Vagina (tissue), 2 donors: ENCODE measurements at regions not wholly inside any gene's neighbourhood (a gene's known extent, or its start where the extent isn't known, plus 50 kb on each side); places are given as distances from the start of the nearest gene placed in this dataset.

ENCODE experiments used
- DNase-seq, 2 donors: peaks; one replicate each; pipeline ENCODE4 v3.0.0-alpha.2; 2017; ENCODE audit errors: extremely low spot score in 2 of 2
- H3K27ac ChIP-seq: fragments of 200-600 bp; sonication (generic); one replicate; pipeline ENCODE4 v1.5.1; 2019
- H3K27me3 ChIP-seq: fragments of 200-600 bp; sonication (generic); one replicate; pipeline ENCODE4 v1.5.1; 2019
- H3K36me3 ChIP-seq, 2 donors: fragments of 200-600 bp; sonication (generic); one replicate each; pipeline ENCODE4 v1.5.1; 2017 to 2019
- H3K4me1 ChIP-seq: fragments of 200-600 bp; sonication (generic); one replicate; pipeline ENCODE4 v1.5.1; 2019
- H3K4me3 ChIP-seq, 2 donors: fragments of 200-600 bp; sonication (generic); 1 replicate in 1 of 2; 2 replicates in 1 of 2; pipeline ENCODE4 v1.5.1; 2016 to 2019
- H3K9me3 ChIP-seq: fragments of 200-600 bp; sonication (generic); one replicate; pipeline ENCODE4 v1.5.1; 2019
- CTCF ChIP-seq, 3 experiments: fragments of 450-650 bp in 2 of 3; fragments of 200-600 bp in 1 of 3; sonication (generic) in 1 of 3; IDR thresholded peaks; one replicate each; pipeline ENCODE4 v1.5.1; 2017 to 2019; ENCODE audit warnings: antibody characterized with exemption in 3 of 3, mild to moderate bottlenecking in 2 of 3, moderate library complexity in 2 of 3
- POLR2A ChIP-seq, 2 donors: fragments of 450-650 bp; IDR thresholded peaks; one replicate each; pipeline ENCODE4 v1.6.1; 2017; ENCODE audit warnings: antibody characterized with exemption in 2 of 2, mild to moderate bottlenecking in 2 of 2, moderate library complexity in 2 of 2
- POLR2AphosphoS5 ChIP-seq, 2 donors: sonication (generic); formaldehyde crosslinking; IDR thresholded peaks; one replicate each; pipeline ENCODE4 v1.9.0; 2017; ENCODE audit warnings: antibody characterized with exemption in 2 of 2, mild to moderate bottlenecking in 2 of 2, low read depth in 1 of 2; ENCODE audit not compliant: insufficient read depth in 1 of 2
- intact Hi-C: fragments of 100-400 bp; cut with DNase I; formaldehyde crosslinking; loops from one replicate; pipeline ENCODE4 v1.15.1; 2023

- no peak for DNase-seq
- Histone ChIP-seq H3K4me1 (peaks cover 16% of the 10 kb centered on the region), H3K27ac (no peak overlapping the region), H3K9me3 (no peaks in the 10 kb centered on the region), H3K4me3 (no peak overlapping the region), H3K36me3 (no peaks in the 10 kb centered on the region), H3K27me3 (no peaks in the 10 kb centered on the region)
- TF ChIP-seq POLR2AphosphoS5 (IDR thresholded peaks at IDR 0.05; ENCODE audit: insufficient read depth in 1 of 2, low read depth in 1 of 2) = no peak
- TF ChIP-seq POLR2A (IDR thresholded peaks at IDR 0.05) = no peak
- no peak for TF ChIP-seq CTCF (IDR thresholded peaks at IDR 0.05)
- intact Hi-C loops = no loop called here
Measured at GRCh38 chr18:45317948-45318640, 297.2 kb upstream of the SLC14A2 start.

- H3K4me1 ChIP-seq = peaks cover 25% of the 10 kb centered on the region
- TF ChIP-seq CTCF (IDR thresholded peaks at IDR 0.05) = no peak
- TF ChIP-seq POLR2AphosphoS5 (IDR thresholded peaks at IDR 0.05; ENCODE audit: insufficient read depth in 1 of 2, low read depth in 1 of 2) = no peak
- TF ChIP-seq POLR2A (IDR thresholded peaks at IDR 0.05) = no peak
- no peak overlapping the region for H3K4me3 ChIP-seq
- no peak for DNase-seq
- H3K27ac ChIP-seq = no peak overlapping the region
- intact Hi-C loops = loop anchor here (10.0 kb wide), 1 partner anchor 204 kb away; no protein-coding TSS in a partner anchor
- H3K36me3 ChIP-seq = no peaks in the 10 kb centered on the region
- no peaks in the 10 kb centered on the region for H3K27me3 ChIP-seq
- H3K9me3 ChIP-seq = no peaks in the 10 kb centered on the region
Measured at GRCh38 chr18:45320724-45321123, 294.6 kb upstream of the SLC14A2 start.

GRCh38 chr18:45321520-45321919 lies 293.8 kb upstream of the SLC14A2 start:
- no peaks in the 10 kb centered on the region for H3K27me3 ChIP-seq
- no peak for DNase-seq
- intact Hi-C loops = loop anchor here (10.0 kb wide), 1 partner anchor 203 kb away; no protein-coding TSS in a partner anchor
- no peak overlapping the region for H3K27ac ChIP-seq
- H3K9me3 ChIP-seq = no peaks in the 10 kb centered on the region
- no peak overlapping the region for H3K4me3 ChIP-seq
- TF ChIP-seq POLR2A (IDR thresholded peaks at IDR 0.05) = no peak
- TF ChIP-seq POLR2AphosphoS5 (IDR thresholded peaks at IDR 0.05; ENCODE audit: insufficient read depth in 1 of 2, low read depth in 1 of 2) = no peak
- no peak for TF ChIP-seq CTCF (IDR thresholded peaks at IDR 0.05)
- no peaks in the 10 kb centered on the region for H3K36me3 ChIP-seq
- peaks cover 25% of the 10 kb centered on the region for H3K4me1 ChIP-seq

GRCh38 chr18:45322343-45322742 lies 292.9 kb upstream of the SLC14A2 start:
- Histone ChIP-seq H3K4me1 (peaks cover 25% of the 10 kb centered on the region), H3K4me3 (no peak overlapping the region), H3K27me3 (no peaks in the 10 kb centered on the region), H3K9me3 (no peaks in the 10 kb centered on the region), H3K36me3 (no peaks in the 10 kb centered on the region), H3K27ac (no peak overlapping the region)
- intact Hi-C loops = loop anchor here (10.0 kb wide), 1 partner anchor 202 kb away; no protein-coding TSS in a partner anchor
- TF ChIP-seq CTCF (IDR thresholded peaks at IDR 0.05) (no peak), POLR2AphosphoS5 (IDR thresholded peaks at IDR 0.05; ENCODE audit: insufficient read depth in 1 of 2, low read depth in 1 of 2) (no peak), POLR2A (IDR thresholded peaks at IDR 0.05) (no peak)
- no peak for DNase-seq

GRCh38 chr18:45324101-45324494 lies 291.2 kb upstream of the SLC14A2 start:
- Histone ChIP-seq H3K27ac (no peak overlapping the region), H3K4me3 (no peak overlapping the region), H3K36me3 (no peaks in the 10 kb centered on the region), H3K9me3 (no peaks in the 10 kb centered on the region), H3K4me1 (peaks cover 28% of the 10 kb centered on the region), H3K27me3 (no peaks in the 10 kb centered on the region)
- DNase-seq = no peak
- TF ChIP-seq POLR2AphosphoS5 (IDR thresholded peaks at IDR 0.05; ENCODE audit: insufficient read depth in 1 of 2, low read depth in 1 of 2) (no peak), CTCF (IDR thresholded peaks at IDR 0.05) (no peak), POLR2A (IDR thresholded peaks at IDR 0.05) (no peak)
- intact Hi-C loops = loop anchor here (2.0 to 10.0 kb wide), 2 partner anchors 201 to 645 kb away; no protein-coding TSS in a partner anchor
